IMR-90 (cell line): ENCODE measurements at regions not wholly inside any gene's neighbourhood (a gene's known extent, or its start where the extent isn't known, plus 50 kb on each side); places are given as distances from the start of the nearest gene placed in this dataset.

Experiments used
- ATAC-seq: fragments of 200-7000 bp; cut with Tn5 transposase; 2 replicates; pipeline ENCODE4 v1.9.1; 2020; ENCODE audit warnings: low read depth, mild to moderate bottlenecking, moderate library complexity
- BruUV-seq: library from RNA; stranded (reverse); fragments of 400-500 nt; replicated peaks from 2 replicates; lab custom pipeline; 2021; lab: Mats Ljungman, UMichigan
- CTCF ChIA-PET: fragments of 300-600 bp; formaldehyde crosslinking; extraction: SDS; loops from one replicate; lab custom pipeline; 2021; ENCODE audit warnings: antibody characterized with exemption; lab: Yijun Ruan, JAX
- POLR2A ChIA-PET: fragments of 300-600 bp; sonication (Branson Sonifier 250); formaldehyde crosslinking; loops from one replicate; lab custom pipeline; 2022; ENCODE audit warnings: antibody characterized with exemption; ENCODE audit not compliant: unreplicated experiment; lab: Charles Lee
- DNase-seq: peaks from one replicate; pipeline ENCODE4 v3.0.0; 2013
- H2AFZ ChIP-seq: replicated peaks from 2 replicates; pipeline ENCODE3; 2013; ENCODE audit warnings: low read length, mild to moderate bottlenecking; ENCODE audit not compliant: poor library complexity
- H2AK5ac ChIP-seq: 2 replicates; pipeline ENCODE4 v1.6.1; 2013; ENCODE audit warnings: low read depth, low read length, inconsistent platforms
- H2AK9ac ChIP-seq: replicated peaks from 2 replicates; pipeline ENCODE3; 2013; ENCODE audit warnings: mild to moderate bottlenecking, low read depth, low read length, moderate library complexity; ENCODE audit not compliant: poor library complexity
- H2BK120ac ChIP-seq: 2 replicates; pipeline ENCODE4 v1.6.1; 2013; ENCODE audit warnings: low read depth, low read length, inconsistent platforms
- H2BK15ac ChIP-seq: 3 replicates; pipeline ENCODE4 v1.6.1; 2013; ENCODE audit warnings: low read depth, low read length, inconsistent platforms
- H2BK20ac ChIP-seq: 2 replicates; pipeline ENCODE4 v1.6.1; 2013; ENCODE audit warnings: low read depth, mild to moderate bottlenecking, inconsistent platforms, low read length, moderate library complexity
- H2BK5ac ChIP-seq: 2 replicates; pipeline ENCODE4 v1.6.1; 2013; ENCODE audit warnings: mild to moderate bottlenecking, low read depth, low read length, inconsistent platforms; ENCODE audit not compliant: poor library complexity, severe bottlenecking
- H3K14ac ChIP-seq: replicated peaks from 2 replicates; pipeline ENCODE4 v1.6.1; 2013; ENCODE audit warnings: low read depth, low read length, inconsistent platforms
- H3K18ac ChIP-seq: 2 replicates; pipeline ENCODE4 v1.6.1; 2013; ENCODE audit warnings: low read depth, low read length, control low read depth
- H3K23ac ChIP-seq: 2 replicates; pipeline ENCODE4 v1.6.1; 2013; ENCODE audit warnings: low read depth, low read length, inconsistent platforms
- H3K27ac ChIP-seq: 2 replicates; pipeline ENCODE4 v1.5.1; 2013; ENCODE audit warnings: mild to moderate bottlenecking, control low read depth, low read length; ENCODE audit not compliant: insufficient read depth
- H3K27me3 ChIP-seq: 2 replicates; pipeline ENCODE4 v1.6.1; 2013; ENCODE audit warnings: low read length; ENCODE audit not compliant: control insufficient read depth, insufficient read depth
- H3K36me3 ChIP-seq: 2 replicates; pipeline ENCODE4 v1.6.1; 2013; ENCODE audit warnings: low read length, mixed read lengths; ENCODE audit not compliant: control insufficient read depth, insufficient read depth
- H3K4ac ChIP-seq: 2 replicates; pipeline ENCODE4 v1.6.1; 2013; ENCODE audit warnings: low read depth, low read length, inconsistent platforms
- H3K4me1 ChIP-seq: 2 replicates; pipeline ENCODE4 v1.6.1; 2013; ENCODE audit warnings: low read length, mixed read lengths; ENCODE audit not compliant: control insufficient read depth, insufficient read depth
- H3K4me2 ChIP-seq: 2 replicates; pipeline ENCODE4 v1.6.1; 2013; ENCODE audit warnings: low read depth, mild to moderate bottlenecking, control low read depth, low read length, moderate library complexity
- H3K4me3 ChIP-seq: 2 replicates; pipeline ENCODE4 v1.5.1; 2013; ENCODE audit warnings: low read depth, mild to moderate bottlenecking, control low read depth, low read length, moderate library complexity; ENCODE audit not compliant: insufficient read depth
- H3K56ac ChIP-seq: 2 replicates; pipeline ENCODE4 v1.6.1; 2013; ENCODE audit warnings: low read length, inconsistent platforms; ENCODE audit not compliant: insufficient read depth; ENCODE audit errors: extremely low read depth
- H3K79me1 ChIP-seq, 2 experiments: 2 replicates each; pipeline ENCODE4 v1.6.1; 2013; ENCODE audit warnings: low read length in 2 of 2, inconsistent platforms in 1 of 2, low read depth in 1 of 2
- H3K9ac ChIP-seq: 2 replicates; pipeline ENCODE4 v1.6.1; 2013; ENCODE audit warnings: low read depth, low read length, control low read depth
- H3K9me1 ChIP-seq: 2 replicates; pipeline ENCODE4 v1.6.1; 2013; ENCODE audit warnings: low read length, inconsistent platforms; ENCODE audit not compliant: insufficient read depth
- H3K9me3 ChIP-seq: 2 replicates; pipeline ENCODE4 v1.6.1; 2013; ENCODE audit warnings: low read length; ENCODE audit not compliant: control insufficient read depth, insufficient read depth
- H4K20me1 ChIP-seq: 2 replicates; pipeline ENCODE4 v1.6.1; 2013; ENCODE audit warnings: low read length, inconsistent platforms; ENCODE audit not compliant: insufficient read depth
- H4K5ac ChIP-seq: 2 replicates; pipeline ENCODE4 v1.6.1; 2013; ENCODE audit warnings: mild to moderate bottlenecking, low read depth, low read length, control low read depth
- H4K8ac ChIP-seq, 2 experiments: 2 replicates each; pipeline ENCODE4 v1.6.1; 2013; ENCODE audit warnings: low read depth in 2 of 2, low read length in 2 of 2, control low read depth in 1 of 2, inconsistent platforms in 1 of 2
- H4K91ac ChIP-seq: 2 replicates; pipeline ENCODE4 v1.6.1; 2013; ENCODE audit warnings: low read depth, low read length, inconsistent platforms; ENCODE audit not compliant: insufficient read depth
- BHLHE40 ChIP-seq: fragments of 150-350 bp; IDR thresholded peaks from 2 replicates; pipeline ENCODE4 v1.6.1; 2016; ENCODE audit warnings: mild to moderate bottlenecking, low read depth, low read length
- CEBPB ChIP-seq: IDR thresholded peaks from 2 replicates; pipeline ENCODE4 v1.6.1; 2012; ENCODE audit warnings: low read depth, low read length, improper control_type of control experiment
- CHD1 ChIP-seq: IDR thresholded peaks from 2 replicates; pipeline ENCODE4 v1.6.1; 2012; ENCODE audit warnings: low read depth, low read length, improper control_type of control experiment
- ELK1 ChIP-seq: fragments of 150-350 bp; IDR thresholded peaks from 2 replicates; pipeline ENCODE4 v1.6.1; 2016; ENCODE audit warnings: low read depth, mild to moderate bottlenecking, low read length, moderate library complexity, borderline replicate concordance
- FOS ChIP-seq: fragments of 150-350 bp; IDR thresholded peaks from 2 replicates; pipeline ENCODE4 v1.6.1; 2016; ENCODE audit warnings: low read depth, low read length
- MAFK ChIP-seq: IDR thresholded peaks from 2 replicates; pipeline ENCODE4 v1.6.1; 2012; ENCODE audit warnings: low read depth, low read length, improper control_type of control experiment
- MAZ ChIP-seq: IDR thresholded peaks from 2 replicates; pipeline ENCODE4 v1.6.1; 2012; ENCODE audit warnings: low read depth, mild to moderate bottlenecking, low read length, improper control_type of control experiment, moderate library complexity, borderline replicate concordance
- MXI1 ChIP-seq: IDR thresholded peaks from 2 replicates; pipeline ENCODE4 v1.6.1; 2012; ENCODE audit warnings: low read depth, mild to moderate bottlenecking, low read length, moderate library complexity, borderline replicate concordance
- NFE2L2 ChIP-seq: fragments of 150-350 bp; IDR thresholded peaks from 2 replicates; pipeline ENCODE4 v1.6.1; 2016; ENCODE audit warnings: low read depth, mild to moderate bottlenecking, low read length
- POLR2A ChIP-seq: IDR thresholded peaks from 2 replicates; pipeline ENCODE4 v1.6.1; 2012; ENCODE audit warnings: mild to moderate bottlenecking, low read depth, low read length
- RAD21 ChIP-seq: IDR thresholded peaks from 2 replicates; pipeline ENCODE4 v1.6.1; 2012; ENCODE audit warnings: low read length, improper control_type of control experiment
- RCOR1 ChIP-seq: IDR thresholded peaks from 2 replicates; pipeline ENCODE4 v1.6.1; 2012; ENCODE audit warnings: mild to moderate bottlenecking, low read length, improper control_type of control experiment; ENCODE audit not compliant: insufficient replicate concordance
- RFX5 ChIP-seq: IDR thresholded peaks from 2 replicates; pipeline ENCODE4 v1.8.0; 2012; ENCODE audit warnings: low read depth, mild to moderate bottlenecking, low read length, moderate library complexity
- SMC3 ChIP-seq: fragments of 150-350 bp; IDR thresholded peaks from 2 replicates; pipeline ENCODE4 v1.6.1; 2016; ENCODE audit warnings: low read depth, mild to moderate bottlenecking, antibody characterized with exemption, low read length, moderate library complexity
- WGBS, 2 experiments: methylation state at CpG; one replicate each; pipeline versions ENCODE4 v1.1.5 to v1.1.7; 2013; ENCODE audit warnings: missing lambda C conversion rate in 2 of 2; ENCODE audit not compliant: insufficient read length in 1 of 2; ENCODE audit errors: extremely low coverage in 2 of 2; 5-methylcytosine and 5-hydroxymethylcytosine counted together
- dilution Hi-C: fragments of 300-500 bp; cut with HindIII; formaldehyde crosslinking; loops from one replicate; pipeline ENCODE4 v1.14.3; 2018; ENCODE audit warnings: low sequenced_read_pairs; ENCODE audit not compliant: unreplicated experiment
- in situ Hi-C: fragments of 300-500 bp; cut with MboI; formaldehyde crosslinking; loops from 3 replicates; pipeline ENCODE4 v1.14.3; 2019; ENCODE audit warnings: low sequenced_read_pairs, inconsistent platforms, mixed read lengths
- intact Hi-C: fragments of 100-400 bp; cut with micrococcal nuclease; formaldehyde crosslinking; loops from 2 replicates; pipeline ENCODE4 v1.10.0; 2022
- TF ChIP-seq, protein P1 (sequence below): conservative IDR thresholded peaks from 2 replicates; pipeline ENCODE4 v1.5.1; 2012; ENCODE audit warnings: mild to moderate bottlenecking, low read depth, low read length, improper control_type of control experiment
- TF ChIP-seq, protein P2 (sequence below): fragments of 150-350 bp; IDR thresholded peaks from 2 replicates; pipeline ENCODE4 v1.6.1; 2017; ENCODE audit warnings: mild to moderate bottlenecking, antibody characterized with exemption, low read length, low read depth

DNA sequence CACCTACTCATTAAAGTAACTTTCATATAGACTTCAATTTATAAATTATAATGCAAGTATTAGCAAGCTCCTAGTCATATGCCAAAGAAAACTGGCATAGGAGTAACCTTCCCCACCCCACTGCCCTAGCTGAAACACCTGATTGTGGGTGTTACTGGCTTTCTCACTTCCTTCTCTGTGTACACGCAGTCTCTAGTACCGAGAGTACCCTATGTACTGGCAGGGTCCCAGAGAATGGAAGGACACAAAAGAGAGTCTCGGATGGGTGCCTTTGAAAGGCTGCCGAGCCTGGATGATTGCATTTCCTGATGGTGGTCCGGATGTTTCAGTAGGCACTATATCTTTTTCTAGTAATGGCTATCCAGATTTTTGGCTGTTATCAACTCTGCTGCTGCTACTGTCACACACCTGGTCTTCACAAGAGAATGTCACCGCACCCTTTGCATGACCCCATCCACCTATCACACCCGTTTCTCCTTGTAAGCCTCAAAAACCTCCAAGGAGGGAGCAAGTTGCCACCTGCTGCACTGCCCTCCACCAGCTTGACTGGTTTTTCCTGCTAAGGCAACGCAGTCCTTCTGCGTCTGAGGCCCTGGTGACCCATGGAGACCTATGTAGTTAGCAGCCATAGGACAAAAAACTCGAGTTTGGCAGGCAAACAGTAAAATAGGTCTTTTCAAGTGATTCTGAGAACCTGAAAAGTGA is 53.8 kb upstream of the CLINT1 start:
- no peak overlapping the region for H3K18ac ChIP-seq
- no peaks in the 10 kb centered on the region for H3K9me1 ChIP-seq
- H2AFZ ChIP-seq: no peak overlapping the region
- TF ChIP-seq ELK1 (no peak), FOS (no peak), CEBPB (no peak), MXI1 (no peak), MAFK (no peak), RCOR1 (no peak), BHLHE40 (no peak), CHD1 (no peak), MAZ (no peak), POLR2A (no peak), NFE2L2 (no peak), RAD21 (no peak), SMC3 (no peak), RFX5 (no peak)
- TF ChIP-seq, protein P1, sequence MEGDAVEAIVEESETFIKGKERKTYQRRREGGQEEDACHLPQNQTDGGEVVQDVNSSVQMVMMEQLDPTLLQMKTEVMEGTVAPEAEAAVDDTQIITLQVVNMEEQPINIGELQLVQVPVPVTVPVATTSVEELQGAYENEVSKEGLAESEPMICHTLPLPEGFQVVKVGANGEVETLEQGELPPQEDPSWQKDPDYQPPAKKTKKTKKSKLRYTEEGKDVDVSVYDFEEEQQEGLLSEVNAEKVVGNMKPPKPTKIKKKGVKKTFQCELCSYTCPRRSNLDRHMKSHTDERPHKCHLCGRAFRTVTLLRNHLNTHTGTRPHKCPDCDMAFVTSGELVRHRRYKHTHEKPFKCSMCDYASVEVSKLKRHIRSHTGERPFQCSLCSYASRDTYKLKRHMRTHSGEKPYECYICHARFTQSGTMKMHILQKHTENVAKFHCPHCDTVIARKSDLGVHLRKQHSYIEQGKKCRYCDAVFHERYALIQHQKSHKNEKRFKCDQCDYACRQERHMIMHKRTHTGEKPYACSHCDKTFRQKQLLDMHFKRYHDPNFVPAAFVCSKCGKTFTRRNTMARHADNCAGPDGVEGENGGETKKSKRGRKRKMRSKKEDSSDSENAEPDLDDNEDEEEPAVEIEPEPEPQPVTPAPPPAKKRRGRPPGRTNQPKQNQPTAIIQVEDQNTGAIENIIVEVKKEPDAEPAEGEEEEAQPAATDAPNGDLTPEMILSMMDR: no peak
- TF ChIP-seq, protein P2, sequence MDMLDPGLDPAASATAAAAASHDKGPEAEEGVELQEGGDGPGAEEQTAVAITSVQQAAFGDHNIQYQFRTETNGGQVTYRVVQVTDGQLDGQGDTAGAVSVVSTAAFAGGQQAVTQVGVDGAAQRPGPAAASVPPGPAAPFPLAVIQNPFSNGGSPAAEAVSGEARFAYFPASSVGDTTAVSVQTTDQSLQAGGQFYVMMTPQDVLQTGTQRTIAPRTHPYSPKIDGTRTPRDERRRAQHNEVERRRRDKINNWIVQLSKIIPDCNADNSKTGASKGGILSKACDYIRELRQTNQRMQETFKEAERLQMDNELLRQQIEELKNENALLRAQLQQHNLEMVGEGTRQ: no peak
- CTCF ChIA-PET: no interaction called here
- H4K20me1 ChIP-seq: no peaks in the 10 kb centered on the region
- POLR2A ChIA-PET: no interaction called here
- no TSS peak for BruUV-seq
- no peaks in the 10 kb centered on the region for H3K36me3 ChIP-seq
- no peak overlapping the region for H2AK5ac ChIP-seq
- H3K4me2 ChIP-seq: no peak overlapping the region
- 75% methylated on average over 2 of the region's 10 CpGs; no CpG with 5 or more reads in 1 of the 2 experiments for WGBS, 2 experiments
- H3K4me1 ChIP-seq: no peaks in the 10 kb centered on the region
- intact Hi-C loops: no loop called here
- H2AK9ac ChIP-seq: no peak overlapping the region
- H3K23ac ChIP-seq: no peak overlapping the region
- no peak overlapping the region for H3K4me3 ChIP-seq
- DNase-seq (no peak), ATAC-seq (no peak)
- in situ Hi-C loops: no loop called here
- no peak overlapping the region for H3K14ac ChIP-seq
- no peak overlapping the region for H3K9ac ChIP-seq
- H2BK120ac ChIP-seq: no peak overlapping the region
- dilution Hi-C loops: no loop called here
- no peak overlapping the region for H2BK15ac ChIP-seq
- no peak overlapping the region for H4K91ac ChIP-seq
- H2BK5ac ChIP-seq: no peak overlapping the region
- H3K4ac ChIP-seq: no peak overlapping the region
- H3K79me1 ChIP-seq: no peaks in the 10 kb centered on the region
- H2BK20ac ChIP-seq: no peak overlapping the region
- no peaks in the 10 kb centered on the region for H3K9me3 ChIP-seq
- no peak overlapping the region for H4K5ac ChIP-seq
- no peak overlapping the region for H3K27ac ChIP-seq
- H3K27me3 ChIP-seq: peaks cover 2% of the 10 kb centered on the region
- H4K8ac ChIP-seq: no peak overlapping the region
- no peak overlapping the region for H3K56ac ChIP-seq
